ENCODE measurements at regions not wholly inside any gene's neighbourhood (a gene's known extent, or its start where the extent isn't known, plus 50 kb on each side); places are given as distances from the start of the nearest gene placed in this dataset.

DNA sequence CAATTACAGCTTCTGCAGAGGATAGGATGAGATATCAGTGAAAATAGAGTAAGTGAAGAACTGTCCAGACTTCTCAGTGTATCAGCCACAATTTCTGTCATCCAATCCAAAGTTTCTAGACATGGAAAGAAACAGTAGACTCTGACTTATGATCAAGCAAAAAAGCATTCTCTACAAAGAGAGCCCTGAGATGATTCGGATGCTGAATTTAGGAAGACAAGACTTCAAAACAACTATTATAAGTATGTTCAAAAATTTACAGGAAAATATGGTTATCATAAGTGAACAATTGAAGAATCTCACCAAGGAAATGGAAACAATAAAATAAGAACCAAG, 238.2 kb upstream of the IRS2 start (continued):
- no peak for TF ChIP-seq JUNB (IDR thresholded peaks at IDR 0.05)

DNA sequence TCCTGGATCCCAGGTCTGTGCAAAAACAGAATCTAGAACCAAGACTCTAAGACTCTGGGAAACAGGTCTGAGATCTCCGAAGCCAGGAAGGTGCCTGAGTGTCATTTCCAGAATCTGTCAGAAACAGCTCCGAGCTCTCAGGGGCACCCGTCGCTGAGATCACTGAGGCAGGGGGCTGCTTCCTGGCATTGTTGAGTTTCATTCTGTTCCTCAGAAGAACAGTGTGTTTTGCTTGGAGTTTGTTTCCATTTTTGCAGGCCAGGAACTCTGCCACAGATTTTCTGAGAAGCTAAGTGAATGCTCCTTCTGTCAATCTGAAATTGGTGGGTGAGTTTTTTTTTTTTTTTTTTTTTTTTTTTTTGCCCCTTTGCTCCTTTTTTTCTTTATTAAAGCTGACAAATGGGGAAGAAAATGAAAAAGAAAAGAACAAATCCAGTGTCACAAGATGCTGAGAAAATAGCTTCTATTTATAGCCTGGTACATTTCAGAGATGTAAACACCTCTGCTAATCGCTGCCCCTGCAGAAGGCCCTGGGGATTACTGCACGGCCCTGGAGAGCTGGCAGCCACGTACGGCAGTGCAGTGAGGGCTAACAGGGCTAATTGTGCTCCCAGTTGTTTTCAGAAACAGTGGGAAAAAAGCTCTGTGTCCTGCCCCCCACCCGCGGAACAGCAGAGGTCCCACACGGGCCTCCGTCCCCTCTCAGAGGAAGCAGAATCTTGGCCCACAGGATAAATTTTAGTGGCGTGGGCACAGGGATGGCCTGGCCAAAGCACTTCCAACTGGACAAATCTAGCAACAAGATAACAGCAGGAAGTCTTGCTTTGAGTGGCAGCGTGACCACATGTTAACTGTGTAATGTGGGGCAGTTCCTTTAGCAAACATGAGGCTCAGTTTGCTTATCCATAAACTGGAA, 237.6 kb upstream of the IRS2 start:
- FAIRE-seq (no peak), DNase-seq (ENCODE audit: low read depth in 1 of 2, low spot score in 1 of 2) (no peak), ATAC-seq (no peak)
- CTCF ChIA-PET, result interaction anchor here (0.7 to 1.1 kb wide), 3 partner anchors 77 to 688 kb away, joined by 3 to 4 read pairs (median 3); no protein-coding TSS in a partner anchor
- Histone ChIP-seq H3K27ac (no peak overlapping the region), H3K4me2 (no peak overlapping the region), H3K4me3 (no peak overlapping the region), H3K4me1 (no peaks in the 10 kb centered on the region), H3K9me3 (no peaks in the 10 kb centered on the region)
- TF ChIP-seq, protein P1, sequence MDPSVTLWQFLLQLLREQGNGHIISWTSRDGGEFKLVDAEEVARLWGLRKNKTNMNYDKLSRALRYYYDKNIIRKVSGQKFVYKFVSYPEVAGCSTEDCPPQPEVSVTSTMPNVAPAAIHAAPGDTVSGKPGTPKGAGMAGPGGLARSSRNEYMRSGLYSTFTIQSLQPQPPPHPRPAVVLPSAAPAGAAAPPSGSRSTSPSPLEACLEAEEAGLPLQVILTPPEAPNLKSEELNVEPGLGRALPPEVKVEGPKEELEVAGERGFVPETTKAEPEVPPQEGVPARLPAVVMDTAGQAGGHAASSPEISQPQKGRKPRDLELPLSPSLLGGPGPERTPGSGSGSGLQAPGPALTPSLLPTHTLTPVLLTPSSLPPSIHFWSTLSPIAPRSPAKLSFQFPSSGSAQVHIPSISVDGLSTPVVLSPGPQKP (IDR thresholded peaks at IDR 0.05; ENCODE audit: low read depth, low read length), result no peak
- no peak for TF ChIP-seq FOSB (CRISPR knock-in tag; IDR thresholded peaks at IDR 0.05)
- no peak for TF ChIP-seq BHLHE40 (IDR thresholded peaks at IDR 0.05; ENCODE audit: low read depth, low read length)
- TF ChIP-seq NR3C1 (IDR thresholded peaks at IDR 0.05), result no peak
- TF ChIP-seq, protein P2, sequence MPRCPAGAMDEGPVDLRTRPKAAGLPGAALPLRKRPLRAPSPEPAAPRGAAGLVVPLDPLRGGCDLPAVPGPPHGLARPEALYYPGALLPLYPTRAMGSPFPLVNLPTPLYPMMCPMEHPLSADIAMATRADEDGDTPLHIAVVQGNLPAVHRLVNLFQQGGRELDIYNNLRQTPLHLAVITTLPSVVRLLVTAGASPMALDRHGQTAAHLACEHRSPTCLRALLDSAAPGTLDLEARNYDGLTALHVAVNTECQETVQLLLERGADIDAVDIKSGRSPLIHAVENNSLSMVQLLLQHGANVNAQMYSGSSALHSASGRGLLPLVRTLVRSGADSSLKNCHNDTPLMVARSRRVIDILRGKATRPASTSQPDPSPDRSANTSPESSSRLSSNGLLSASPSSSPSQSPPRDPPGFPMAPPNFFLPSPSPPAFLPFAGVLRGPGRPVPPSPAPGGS (IDR thresholded peaks at IDR 0.05), result no peak
- no peak for TF ChIP-seq HEYL (CRISPR knock-in tag; IDR thresholded peaks at IDR 0.05)
- no peak for TF ChIP-seq CHD2 (IDR thresholded peaks at IDR 0.05; ENCODE audit: low read length, partially characterized antibody)
- no peak for TF ChIP-seq NPAS2 (CRISPR knock-in tag; IDR thresholded peaks at IDR 0.05; ENCODE audit: borderline replicate concordance)
- TF ChIP-seq RARB (CRISPR knock-in tag; IDR thresholded peaks at IDR 0.05), result no peak
- no peak for TF ChIP-seq HOXA7 (CRISPR knock-in tag; IDR thresholded peaks at IDR 0.05)
- no peak for TF ChIP-seq EHF (CRISPR knock-in tag; IDR thresholded peaks at IDR 0.05)
- no peak for TF ChIP-seq MAZ (IDR thresholded peaks at IDR 0.05; ENCODE audit: borderline replicate concordance, low read depth, low read length)
- TF ChIP-seq RAD21 (conservative IDR thresholded peaks at IDR 0.05 in 1 of 2, IDR thresholded peaks at IDR 0.05 in 1 of 2), result no peak
- TF ChIP-seq KDM1A (IDR thresholded peaks at IDR 0.05; ENCODE audit: low read depth), result no peak
- no peak for TF ChIP-seq CHD4 (IDR thresholded peaks at IDR 0.05; ENCODE audit: borderline replicate concordance)
- TF ChIP-seq, protein P3, sequence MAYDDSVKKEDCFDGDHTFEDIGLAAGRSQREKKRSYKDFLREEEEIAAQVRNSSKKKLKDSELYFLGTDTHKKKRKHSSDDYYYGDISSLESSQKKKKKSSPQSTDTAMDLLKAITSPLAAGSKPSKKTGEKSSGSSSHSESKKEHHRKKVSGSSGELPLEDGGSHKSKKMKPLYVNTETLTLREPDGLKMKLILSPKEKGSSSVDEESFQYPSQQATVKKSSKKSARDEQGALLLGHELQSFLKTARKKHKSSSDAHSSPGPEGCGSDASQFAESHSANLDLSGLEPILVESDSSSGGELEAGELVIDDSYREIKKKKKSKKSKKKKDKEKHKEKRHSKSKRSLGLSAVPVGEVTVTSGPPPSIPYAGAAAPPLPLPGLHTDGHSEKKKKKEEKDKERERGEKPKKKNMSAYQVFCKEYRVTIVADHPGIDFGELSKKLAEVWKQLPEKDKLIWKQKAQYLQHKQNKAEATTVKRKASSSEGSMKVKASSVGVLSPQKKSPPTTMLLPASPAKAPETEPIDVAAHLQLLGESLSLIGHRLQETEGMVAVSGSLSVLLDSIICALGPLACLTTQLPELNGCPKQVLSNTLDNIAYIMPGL (CRISPR knock-in tag; IDR thresholded peaks at IDR 0.05; ENCODE audit: borderline replicate concordance), result no peak
- TF ChIP-seq, protein P4, sequence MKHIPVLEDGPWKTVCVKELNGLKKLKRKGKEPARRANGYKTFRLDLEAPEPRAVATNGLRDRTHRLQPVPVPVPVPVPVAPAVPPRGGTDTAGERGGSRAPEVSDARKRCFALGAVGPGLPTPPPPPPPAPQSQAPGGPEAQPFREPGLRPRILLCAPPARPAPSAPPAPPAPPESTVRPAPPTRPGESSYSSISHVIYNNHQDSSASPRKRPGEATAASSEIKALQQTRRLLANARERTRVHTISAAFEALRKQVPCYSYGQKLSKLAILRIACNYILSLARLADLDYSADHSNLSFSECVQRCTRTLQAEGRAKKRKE (CRISPR knock-in tag; IDR thresholded peaks at IDR 0.05; ENCODE audit: low read depth), result no peak
- TF ChIP-seq ZFP36 (IDR thresholded peaks at IDR 0.05; ENCODE audit: borderline replicate concordance, partially characterized antibody), result no peak
- TF ChIP-seq POLR2AphosphoS2 (conservative IDR thresholded peaks at IDR 0.05; ENCODE audit: low read length), result no peak
- TF ChIP-seq FOXS1 (CRISPR knock-in tag; IDR thresholded peaks at IDR 0.05), result no peak
- WGBS (ENCODE audit: missing lambda C conversion rate), result 93% methylated on average over 9 of the region's 14 CpGs
- POLR2A ChIA-PET, result interaction anchor here (0.7 kb wide), 1 partner anchor 68 kb away, joined by 8 read pairs; no protein-coding TSS in a partner anchor

All from A549 (cell line).